NCI-H226 (cell line): ENCODE measurements at regions not wholly inside any gene's neighbourhood (a gene's known extent, or its start where the extent isn't known, plus 50 kb on each side); places are given as distances from the start of the nearest gene placed in this dataset.
A peak's percentile ranks its signal among the peaks of the same experiment; 100 is the strongest.

Source experiments
- DNase-seq: peaks from one replicate; pipeline ENCODE4 v3.0.0-alpha.2; 2015

GRCh38 chr18:11266781-11267480 is 117.6 kb upstream of the PIEZO2 start:
- DNase-seq = no peak

- no peak for DNase-seq
Measured at GRCh38 chr18:11261486-11261885, 112.1 kb upstream of the PIEZO2 start.

- no peak for DNase-seq
Measured at GRCh38 chr18:11260961-11261461, 111.6 kb upstream of the PIEZO2 start.

- no peak for DNase-seq
Measured at GRCh38 chr18:11259469-11260150, 110.2 kb upstream of the PIEZO2 start.

- DNase-seq = no peak
Measured at GRCh38 chr18:11258039-11258610, 108.8 kb upstream of the PIEZO2 start.

- DNase-seq = no peak
Measured at GRCh38 chr18:11256251-11256650, 106.9 kb upstream of the PIEZO2 start.

GRCh38 chr18:11251891-11252270 is 102.5 kb upstream of the PIEZO2 start:
- DNase-seq = peak; percentile 81

- peak; percentile 78 for DNase-seq
Measured at GRCh38 chr18:11251229-11251890, 102.0 kb upstream of the PIEZO2 start.

- no peak for DNase-seq
Measured at GRCh38 chr18:11249391-11249790, 100.0 kb upstream of the PIEZO2 start.

GRCh38 chr18:11247381-11247970 is 98.1 kb upstream of the PIEZO2 start:
- no peak for DNase-seq

GRCh38 chr18:11246495-11247300 is 97.3 kb upstream of the PIEZO2 start:
- peak; percentile 17 for DNase-seq

GRCh38 chr18:11245879-11246278 is 96.5 kb upstream of the PIEZO2 start:
- no peak for DNase-seq

- DNase-seq = no peak
Measured at GRCh38 chr18:11237484-11237883, 88.1 kb upstream of the PIEZO2 start.

GRCh38 chr18:11237066-11237465 is 87.7 kb upstream of the PIEZO2 start:
- no peak for DNase-seq

- DNase-seq = no peak
Measured at GRCh38 chr18:11224153-11224552, 74.8 kb upstream of the PIEZO2 start.

- no peak for DNase-seq
Measured at GRCh38 chr18:11219571-11219970, 70.2 kb upstream of the PIEZO2 start.

- no peak for DNase-seq
Measured at GRCh38 chr18:11215216-11215615, 65.8 kb upstream of the PIEZO2 start.

- no peak for DNase-seq
Measured at GRCh38 chr18:11204020-11204419, 54.7 kb upstream of the PIEZO2 start.

GRCh38 chr18:11199477-11199876 is 50.1 kb upstream of the PIEZO2 start:
- no peak for DNase-seq
